LNCaP clone FGC (cell line): ENCODE measurements at regions not wholly inside any gene's neighbourhood (a gene's known extent, or its start where the extent isn't known, plus 50 kb on each side); places are given as distances from the start of the nearest gene placed in this dataset.

Source experiments
- DNase-seq: peaks from one replicate; pipeline ENCODE4 v3.0.0-alpha.2; 2011; ENCODE audit warnings: low read depth
- H3K4me3 ChIP-seq: 2 replicates; pipeline ENCODE4 v1.5.1; 2011; ENCODE audit warnings: mild to moderate bottlenecking, low read depth, low read length, control low read depth
- TF ChIP-seq, protein P1 (sequence below): IDR thresholded peaks from 2 replicates; pipeline ENCODE4 v1.5.1; 2012; ENCODE audit warnings: mild to moderate bottlenecking; ENCODE audit not compliant: control insufficient read depth, insufficient read depth; ENCODE audit errors: extremely low read depth

DNA sequence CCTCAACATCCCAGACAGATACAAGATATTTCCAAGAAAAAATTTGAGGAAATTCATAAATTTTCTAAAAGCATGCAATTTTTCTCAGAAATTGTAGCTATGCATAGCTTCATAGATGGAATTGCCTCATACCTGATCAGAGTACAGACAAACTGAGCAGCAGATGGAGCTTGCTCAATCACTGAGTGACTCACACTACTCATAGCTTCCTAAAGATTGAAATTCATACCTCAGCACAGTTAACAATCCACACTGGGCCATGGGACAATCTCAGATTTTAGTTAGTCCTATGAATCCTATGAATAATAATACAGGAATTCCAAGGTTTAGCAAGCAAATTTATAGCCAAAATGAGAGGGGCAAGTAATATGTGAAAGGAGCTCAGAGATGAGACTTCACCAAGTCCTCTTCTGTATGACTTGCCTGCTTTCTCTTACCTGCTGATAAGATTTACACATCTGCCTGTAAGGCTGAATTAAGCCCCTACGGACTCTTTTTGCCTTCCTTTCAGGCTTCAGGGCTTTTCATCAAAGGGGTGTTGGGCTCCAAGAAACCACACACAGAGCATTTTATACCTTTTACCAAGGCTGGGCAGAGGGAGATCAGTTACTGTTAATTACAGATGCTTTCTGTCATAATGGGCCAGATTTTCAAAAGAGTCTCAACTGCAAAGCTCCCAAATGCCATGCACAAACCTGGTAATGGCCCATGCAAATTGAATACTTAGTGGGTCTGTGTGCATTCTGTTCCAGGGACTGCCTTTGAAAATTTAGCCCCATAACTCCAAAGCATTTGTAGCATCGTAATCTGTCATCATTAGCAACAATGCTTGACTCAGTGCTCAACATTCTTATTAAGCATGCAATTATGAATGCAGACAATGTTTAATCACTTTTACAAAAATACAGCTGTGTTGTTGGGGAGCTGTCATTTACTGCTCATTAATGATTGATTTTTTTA is 439.3 kb downstream of the DTWD2 start:
- no peak for DNase-seq
- no peak overlapping the region for H3K4me3 ChIP-seq
- TF ChIP-seq, protein P1, sequence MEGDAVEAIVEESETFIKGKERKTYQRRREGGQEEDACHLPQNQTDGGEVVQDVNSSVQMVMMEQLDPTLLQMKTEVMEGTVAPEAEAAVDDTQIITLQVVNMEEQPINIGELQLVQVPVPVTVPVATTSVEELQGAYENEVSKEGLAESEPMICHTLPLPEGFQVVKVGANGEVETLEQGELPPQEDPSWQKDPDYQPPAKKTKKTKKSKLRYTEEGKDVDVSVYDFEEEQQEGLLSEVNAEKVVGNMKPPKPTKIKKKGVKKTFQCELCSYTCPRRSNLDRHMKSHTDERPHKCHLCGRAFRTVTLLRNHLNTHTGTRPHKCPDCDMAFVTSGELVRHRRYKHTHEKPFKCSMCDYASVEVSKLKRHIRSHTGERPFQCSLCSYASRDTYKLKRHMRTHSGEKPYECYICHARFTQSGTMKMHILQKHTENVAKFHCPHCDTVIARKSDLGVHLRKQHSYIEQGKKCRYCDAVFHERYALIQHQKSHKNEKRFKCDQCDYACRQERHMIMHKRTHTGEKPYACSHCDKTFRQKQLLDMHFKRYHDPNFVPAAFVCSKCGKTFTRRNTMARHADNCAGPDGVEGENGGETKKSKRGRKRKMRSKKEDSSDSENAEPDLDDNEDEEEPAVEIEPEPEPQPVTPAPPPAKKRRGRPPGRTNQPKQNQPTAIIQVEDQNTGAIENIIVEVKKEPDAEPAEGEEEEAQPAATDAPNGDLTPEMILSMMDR = no peak

- no peak for DNase-seq
- no peak overlapping the region for H3K4me3 ChIP-seq
- TF ChIP-seq, protein P1 = no peak
Measured at GRCh38 chr5:118545470-118545869, 442.9 kb downstream of the DTWD2 start.

DNA sequence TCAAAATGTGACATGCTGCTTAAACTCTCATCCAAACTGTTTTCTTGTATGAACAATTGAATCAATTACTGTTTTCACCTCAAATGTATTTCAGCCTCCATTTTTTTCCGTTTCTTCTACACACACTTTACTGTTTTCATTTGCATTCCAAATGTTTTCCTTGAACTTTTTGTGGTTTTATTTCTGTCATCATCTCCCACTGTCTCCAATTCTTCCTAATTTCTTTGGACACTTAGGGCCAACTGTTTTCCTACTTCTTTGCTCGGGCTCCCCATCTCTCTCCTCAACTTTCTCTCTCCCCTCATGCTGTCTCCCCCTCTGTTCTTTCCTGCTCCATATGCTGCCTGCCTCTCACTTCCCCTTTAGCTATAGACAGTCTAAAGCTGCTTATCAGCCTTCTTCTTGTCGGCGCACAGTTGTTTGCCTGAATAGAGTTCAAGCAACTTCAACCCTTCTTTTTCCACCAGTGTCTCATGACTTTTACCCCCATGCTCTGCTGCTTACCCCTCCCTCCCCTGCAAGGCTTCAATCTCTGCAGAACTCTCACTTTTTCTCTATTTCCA is 443.4 kb downstream of the DTWD2 start:
- H3K4me3 ChIP-seq = no peak overlapping the region
- DNase-seq = no peak
- TF ChIP-seq, protein P1 = no peak

DNA sequence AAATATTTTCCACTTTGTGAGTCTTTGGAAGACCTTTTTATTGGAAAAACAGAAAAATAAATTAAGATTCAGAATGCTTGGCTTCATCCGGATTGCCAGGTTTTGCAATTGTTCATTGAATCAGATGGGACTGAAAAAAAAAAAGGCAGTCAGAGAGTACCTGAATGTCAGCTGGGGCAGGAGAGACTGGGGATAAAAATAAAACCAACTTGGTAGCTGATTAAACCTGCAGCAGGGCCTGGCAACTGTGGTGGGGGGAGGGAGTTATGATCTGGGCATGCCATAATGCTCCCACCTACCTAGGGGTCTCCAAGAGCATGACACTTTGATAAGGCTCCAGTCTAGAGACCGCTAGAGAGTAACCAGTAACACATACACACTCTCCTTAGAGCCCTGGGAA is 454.4 kb downstream of the DTWD2 start:
- TF ChIP-seq, protein P1 = no peak
- H3K4me3 ChIP-seq = no peak overlapping the region
- DNase-seq = no peak

- TF ChIP-seq, protein P1 = no peak
- DNase-seq = no peak
- no peak overlapping the region for H3K4me3 ChIP-seq
Measured at GRCh38 chr5:118533156-118533555, 455.2 kb downstream of the DTWD2 start.

GRCh38 chr5:118531276-118531675 is 457.1 kb downstream of the DTWD2 start:
- TF ChIP-seq, protein P1 = no peak
- peak; percentile 90 for DNase-seq
- no peak overlapping the region for H3K4me3 ChIP-seq
